Ovary (tissue), 7 donors: ENCODE measurements at regions not wholly inside any gene's neighbourhood (a gene's known extent, or its start where the extent isn't known, plus 50 kb on each side); places are given as distances from the start of the nearest gene placed in this dataset.

Source experiments
- DNase-seq, 5 donors: peaks; one replicate each; pipeline ENCODE4 v3.0.0-alpha.2; 2019 to 2020
- H3K27ac ChIP-seq, 2 donors: fragments of 200-600 bp; one replicate each; pipeline versions ENCODE4 v1.5.1 to v1.8.0; 2019 to 2022
- H3K27me3 ChIP-seq: fragments of 200-600 bp; one replicate; pipeline ENCODE4 v1.8.0; 2022
- H3K36me3 ChIP-seq: fragments of 200-600 bp; sonication (generic); one replicate; pipeline ENCODE4 v1.5.1; 2019
- H3K4me1 ChIP-seq: one replicate; pipeline ENCODE4 v1.8.1; 2013; ENCODE audit warnings: mild to moderate bottlenecking, moderate library complexity; ENCODE audit not compliant: insufficient read depth
- H3K4me3 ChIP-seq: fragments of 200-600 bp; sonication (generic); one replicate; pipeline ENCODE4 v1.5.1; 2017
- H3K9me3 ChIP-seq, 2 donors: fragments of 200-600 bp in 1 of 2; sonication (generic) in 1 of 2; one replicate each; pipeline versions ENCODE4 v1.5.1 to v1.8.1; 2013 to 2019; ENCODE audit warnings: mild to moderate bottlenecking in 1 of 2, moderate library complexity in 1 of 2
- CTCF ChIP-seq, 3 donors: fragments of 450-650 bp in 2 of 3; fragments of 200-600 bp in 1 of 3; IDR thresholded peaks; one replicate each; pipeline versions ENCODE4 v1.5.1 to v1.8.0; 2016 to 2022; ENCODE audit warnings: antibody characterized with exemption in 3 of 3, mild to moderate bottlenecking in 1 of 3
- EP300 ChIP-seq: sonication (generic); formaldehyde crosslinking; IDR thresholded peaks from one replicate; pipeline ENCODE4 v1.6.1; 2017; ENCODE audit warnings: antibody characterized with exemption
- POLR2A ChIP-seq: fragments of 450-650 bp; IDR thresholded peaks from one replicate; pipeline ENCODE4 v1.6.1; 2017; ENCODE audit warnings: antibody characterized with exemption, mild to moderate bottlenecking, moderate library complexity
- WGBS, 3 donors: extraction: QIAGEN DNeasy Blood & Tissue Kit in 1 of 3; methylation state at CpG; one replicate each; pipeline versions ENCODE4 v1.1.5 to v1.1.7; 2013 to 2017; 5-methylcytosine and 5-hydroxymethylcytosine counted together
- intact Hi-C, 4 donors: fragments of 100-400 bp; cut with DNase I; formaldehyde crosslinking; loops; one replicate each; pipeline versions ENCODE4 v1.11.0 to v1.15.1; 2022 to 2023
- donor health status: DM: no; HTN: no; CAD: no; lungs with moderate emphysema.
- donor health status: DM: no; HTN: no; CAD: no.
- donor health status: Bipolar disorder and iron deficiency.
- donor health status: DM: no; HTN: no; CAD: no.
- donor health status: DM: yes; HTN: yes; CAD: no.

DNA sequence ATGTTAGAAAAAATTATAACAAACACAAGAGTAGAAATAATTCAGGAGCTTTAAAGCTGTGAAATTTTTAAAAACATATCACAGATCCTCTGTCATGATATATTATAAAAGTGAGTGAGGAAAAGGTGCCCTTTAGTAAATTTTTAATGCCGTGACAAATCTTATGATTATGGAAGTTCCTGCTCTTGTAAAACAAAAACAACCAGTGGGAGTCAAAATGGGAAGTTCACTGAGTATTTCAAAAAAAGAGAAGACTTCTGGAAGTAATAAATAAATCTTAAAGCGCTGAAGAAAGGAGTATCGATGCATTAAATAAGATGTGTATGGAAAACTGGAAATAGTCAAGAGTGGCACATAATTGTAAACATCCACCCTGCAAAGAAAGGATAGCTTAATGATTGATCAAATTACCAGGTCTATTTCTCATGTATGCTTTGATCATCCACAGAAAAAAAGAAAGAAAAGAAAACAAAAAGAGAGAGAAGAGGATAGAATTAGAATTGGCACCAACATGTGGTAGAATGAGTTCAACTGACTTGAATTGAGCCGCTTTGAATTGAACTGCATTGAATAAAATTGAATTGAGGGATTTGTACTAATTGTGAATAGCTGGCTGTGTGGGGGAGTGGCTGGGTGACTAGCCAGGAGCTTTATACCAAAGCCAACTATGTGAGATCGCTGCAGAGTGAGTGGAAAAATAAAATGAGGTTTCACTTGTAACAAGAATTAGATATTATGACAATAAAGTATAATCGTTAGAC, 647.6 kb upstream of the SPRY2 start:
- H3K4me3 ChIP-seq: no peak overlapping the region
- no peaks in the 10 kb centered on the region for H3K9me3 ChIP-seq
- H3K27ac ChIP-seq: no peak overlapping the region
- WGBS, 3 donors: 37 to 39% (median 38%) methylated on average over 6 of the region's 6 CpGs
- no peaks in the 10 kb centered on the region for H3K36me3 ChIP-seq
- TF ChIP-seq CTCF (IDR thresholded peaks at IDR 0.05) (no peak), POLR2A (no peak), EP300 (no peak)
- intact Hi-C loops: no loop called here
- no peaks in the 10 kb centered on the region for H3K4me1 ChIP-seq
- no peak for DNase-seq
- H3K27me3 ChIP-seq: no peaks in the 10 kb centered on the region

DNA sequence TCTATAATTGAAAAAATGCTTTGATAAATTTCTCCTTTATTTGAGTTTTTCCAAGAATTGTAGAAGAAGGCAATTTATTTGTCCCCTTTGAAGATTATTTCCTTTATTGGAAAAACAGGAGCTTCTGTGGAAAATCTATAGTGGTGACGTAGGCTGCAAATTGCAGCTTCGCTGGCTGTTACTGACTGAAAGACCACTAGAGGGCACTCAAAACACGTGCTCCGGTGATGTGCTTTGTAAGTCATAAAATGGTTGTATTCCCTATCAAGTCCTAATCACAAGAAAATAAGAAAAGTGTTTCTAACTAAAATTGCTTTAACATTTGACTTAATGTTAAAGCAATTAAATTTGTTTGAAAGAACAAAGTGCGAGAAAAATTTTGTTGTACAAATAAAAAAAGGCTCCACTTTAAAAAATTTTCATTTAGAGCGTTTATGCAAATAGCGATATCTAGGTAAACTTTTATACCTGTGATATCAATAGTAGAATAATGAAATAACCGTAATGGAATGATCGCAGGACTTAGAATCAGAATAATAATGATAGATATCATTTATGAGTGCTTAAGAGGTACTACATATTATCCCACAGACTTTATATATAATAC, 638.2 kb upstream of the SPRY2 start:
- intact Hi-C loops: no loop called here
- H3K27ac ChIP-seq: no peak overlapping the region
- H3K36me3 ChIP-seq: no peaks in the 10 kb centered on the region
- 45 to 50% (median 47%) methylated on average over 9 of the region's 9 CpGs for WGBS, 3 donors
- H3K4me3 ChIP-seq: no peak overlapping the region
- H3K9me3 ChIP-seq: no peaks in the 10 kb centered on the region
- no peaks in the 10 kb centered on the region for H3K27me3 ChIP-seq
- TF ChIP-seq CTCF (IDR thresholded peaks at IDR 0.05) (no peak), POLR2A (no peak), EP300 (no peak)
- DNase-seq: no peak
- no peaks in the 10 kb centered on the region for H3K4me1 ChIP-seq

GRCh38 chr13:80977168-80977567, 636.2 kb upstream of the SPRY2 start:
- Histone ChIP-seq H3K9me3 (no peaks in the 10 kb centered on the region), H3K27me3 (no peaks in the 10 kb centered on the region), H3K4me3 (no peak overlapping the region), H3K36me3 (no peaks in the 10 kb centered on the region), H3K27ac (no peak overlapping the region), H3K4me1 (no peaks in the 10 kb centered on the region)
- DNase-seq: no peak
- intact Hi-C loops: no loop called here
- 85 to 94% (median 87%) methylated on average over 4 of the region's 4 CpGs for WGBS, 3 donors
- TF ChIP-seq POLR2A (no peak), CTCF (IDR thresholded peaks at IDR 0.05) (no peak), EP300 (no peak)

DNA sequence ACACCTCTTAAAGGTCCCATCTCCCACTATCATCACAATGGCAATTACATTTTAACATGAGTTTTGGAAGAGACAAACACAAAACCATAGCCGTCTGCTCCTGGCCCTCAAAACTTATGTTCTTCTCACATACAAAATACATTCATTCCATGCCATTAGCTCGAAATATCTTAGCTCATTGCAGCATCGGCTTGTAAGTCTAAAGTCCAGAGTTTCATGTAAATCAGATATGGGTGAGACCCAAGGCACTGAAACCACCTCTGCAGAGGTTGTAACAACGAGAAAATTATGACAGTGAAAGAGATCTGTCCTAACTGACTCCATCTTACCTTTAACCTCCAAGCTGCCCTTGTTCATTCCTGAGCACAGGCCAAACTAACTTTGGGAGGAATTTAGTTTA, 635.0 kb upstream of the SPRY2 start:
- 27 to 47% (median 28%) methylated on average over 4 of the region's 4 CpGs for WGBS, 3 donors
- intact Hi-C loops: no loop called here
- no peak overlapping the region for H3K4me3 ChIP-seq
- H3K27me3 ChIP-seq: no peaks in the 10 kb centered on the region
- no peaks in the 10 kb centered on the region for H3K4me1 ChIP-seq
- H3K36me3 ChIP-seq: no peaks in the 10 kb centered on the region
- no peak overlapping the region for H3K27ac ChIP-seq
- DNase-seq: no peak
- TF ChIP-seq POLR2A (no peak), EP300 (no peak), CTCF (IDR thresholded peaks at IDR 0.05) (no peak)
- no peaks in the 10 kb centered on the region for H3K9me3 ChIP-seq
